HAP-1 (cell line): ENCODE measurements at regions not wholly inside any gene's neighbourhood (a gene's known extent, or its start where the extent isn't known, plus 50 kb on each side); places are given as distances from the start of the nearest gene placed in this dataset.

Source experiments
- DNase-seq, 2 experiments: peaks; one replicate each; pipeline ENCODE4 v3.0.0-alpha.2; 2016 to 2020; ENCODE audit warnings: low spot score in 2 of 2
- H3K27me3 ChIP-seq: fragments of 250-450 bp; sonication (Bioruptor Pico); 2 replicates; pipeline ENCODE4 v1.5.1; 2020; ENCODE audit warnings: low read depth, mild to moderate bottlenecking, moderate library complexity
- H3K36me3 ChIP-seq: fragments of 250-450 bp; sonication (Bioruptor Pico); replicated peaks from 2 replicates; pipeline ENCODE4 v1.5.1; 2020; ENCODE audit warnings: mild to moderate bottlenecking
- H3K4me1 ChIP-seq: fragments of 250-450 bp; sonication (Bioruptor Pico); 2 replicates; pipeline ENCODE4 v1.5.1; 2020; ENCODE audit warnings: mild to moderate bottlenecking
- H3K4me3 ChIP-seq: fragments of 250-450 bp; sonication (Bioruptor Pico); 2 replicates; pipeline ENCODE4 v1.5.1; 2020; ENCODE audit warnings: mild to moderate bottlenecking, moderate library complexity
- H3K9me3 ChIP-seq: fragments of 250-450 bp; sonication (Bioruptor Pico); 2 replicates; pipeline ENCODE4 v1.5.1; 2020; ENCODE audit warnings: mild to moderate bottlenecking, moderate library complexity
- in situ Hi-C: fragments of 300-500 bp; cut with MboI; formaldehyde crosslinking; loops from 3 replicates; pipeline ENCODE4 v1.14.3; 2020; ENCODE audit warnings: low sequenced_read_pairs, inconsistent platforms, mixed read lengths

GRCh38 chr11:110960167-110960566, 247.9 kb upstream of the ARHGAP20 start:
- DNase-seq, result no peak
- no peaks in the 10 kb centered on the region for H3K9me3 ChIP-seq
- in situ Hi-C loops, result no loop called here
- no peaks in the 10 kb centered on the region for H3K4me1 ChIP-seq
- no peak overlapping the region for H3K4me3 ChIP-seq
- H3K36me3 ChIP-seq, result no peaks in the 10 kb centered on the region
- H3K27me3 ChIP-seq, result peaks cover 5% of the 10 kb centered on the region; the same call in 1 of the 2 replicates

- Histone ChIP-seq H3K27me3 (peaks cover 5% of the 10 kb centered on the region; the same call in 1 of the 2 replicates), H3K4me1 (no peaks in the 10 kb centered on the region), H3K9me3 (no peaks in the 10 kb centered on the region), H3K4me3 (no peak overlapping the region), H3K36me3 (no peaks in the 10 kb centered on the region)
- in situ Hi-C loops, result no loop called here
- no peak for DNase-seq
These were observed 246.0 kb upstream of the ARHGAP20 start for GRCh38 chr11:110958216-110958615.

GRCh38 chr11:110955776-110956175, 243.5 kb upstream of the ARHGAP20 start:
- Histone ChIP-seq H3K9me3 (no peaks in the 10 kb centered on the region), H3K36me3 (no peaks in the 10 kb centered on the region; the same call in 1 of the 2 replicates), H3K4me1 (no peaks in the 10 kb centered on the region), H3K4me3 (no peak overlapping the region), H3K27me3 (peaks cover 5% of the 10 kb centered on the region; the same call in 1 of the 2 replicates)
- DNase-seq, result no peak
- in situ Hi-C loops, result no loop called here

- no peaks in the 10 kb centered on the region; the same call in 1 of the 2 replicates for H3K36me3 ChIP-seq
- no peaks in the 10 kb centered on the region for H3K9me3 ChIP-seq
- no peaks in the 10 kb centered on the region for H3K4me1 ChIP-seq
- in situ Hi-C loops, result no loop called here
- H3K27me3 ChIP-seq, result no peaks in the 10 kb centered on the region
- DNase-seq, result no peak
- no peak overlapping the region for H3K4me3 ChIP-seq
These were observed 239.8 kb upstream of the ARHGAP20 start for GRCh38 chr11:110951950-110952503.

- no peak for DNase-seq
- in situ Hi-C loops, result no loop called here
- Histone ChIP-seq H3K36me3 (no peaks in the 10 kb centered on the region; the same call in 1 of the 2 replicates), H3K9me3 (no peaks in the 10 kb centered on the region), H3K27me3 (no peaks in the 10 kb centered on the region), H3K4me3 (no peak overlapping the region), H3K4me1 (no peaks in the 10 kb centered on the region)
These were observed 239.1 kb upstream of the ARHGAP20 start for GRCh38 chr11:110951037-110951949.

GRCh38 chr11:110948112-110948511, 235.9 kb upstream of the ARHGAP20 start:
- in situ Hi-C loops, result no loop called here
- no peaks in the 10 kb centered on the region for H3K4me1 ChIP-seq
- no peaks in the 10 kb centered on the region for H3K27me3 ChIP-seq
- H3K36me3 ChIP-seq, result no peaks in the 10 kb centered on the region; the same call in 1 of the 2 replicates
- no peak overlapping the region for H3K4me3 ChIP-seq
- DNase-seq, result no peak
- no peaks in the 10 kb centered on the region for H3K9me3 ChIP-seq

- no peaks in the 10 kb centered on the region for H3K4me1 ChIP-seq
- H3K4me3 ChIP-seq, result no peak overlapping the region
- H3K36me3 ChIP-seq, result no peaks in the 10 kb centered on the region; the same call in 1 of the 2 replicates
- in situ Hi-C loops, result no loop called here
- no peak for DNase-seq
- no peaks in the 10 kb centered on the region for H3K9me3 ChIP-seq
- no peaks in the 10 kb centered on the region for H3K27me3 ChIP-seq
These were observed 234.9 kb upstream of the ARHGAP20 start for GRCh38 chr11:110947096-110947495.

GRCh38 chr11:110939471-110939870, 227.2 kb upstream of the ARHGAP20 start:
- no peak overlapping the region for H3K4me3 ChIP-seq
- no peaks in the 10 kb centered on the region for H3K4me1 ChIP-seq
- H3K27me3 ChIP-seq, result no peaks in the 10 kb centered on the region
- in situ Hi-C loops, result no loop called here
- no peaks in the 10 kb centered on the region for H3K36me3 ChIP-seq
- no peak for DNase-seq
- H3K9me3 ChIP-seq, result no peaks in the 10 kb centered on the region

GRCh38 chr11:110935018-110935640, 222.9 kb upstream of the ARHGAP20 start:
- in situ Hi-C loops, result no loop called here
- DNase-seq, result no peak
- H3K9me3 ChIP-seq, result no peaks in the 10 kb centered on the region
- H3K36me3 ChIP-seq, result no peaks in the 10 kb centered on the region
- no peaks in the 10 kb centered on the region for H3K27me3 ChIP-seq
- no peaks in the 10 kb centered on the region for H3K4me1 ChIP-seq
- no peak overlapping the region for H3K4me3 ChIP-seq

GRCh38 chr11:110929129-110929528, 216.9 kb upstream of the ARHGAP20 start:
- Histone ChIP-seq H3K36me3 (no peaks in the 10 kb centered on the region), H3K4me3 (no peak overlapping the region), H3K4me1 (no peaks in the 10 kb centered on the region), H3K27me3 (no peaks in the 10 kb centered on the region), H3K9me3 (no peaks in the 10 kb centered on the region)
- in situ Hi-C loops, result no loop called here
- no peak for DNase-seq

GRCh38 chr11:110928391-110928790, 216.2 kb upstream of the ARHGAP20 start:
- H3K4me3 ChIP-seq, result no peak overlapping the region
- in situ Hi-C loops, result no loop called here
- no peak for DNase-seq
- H3K9me3 ChIP-seq, result no peaks in the 10 kb centered on the region
- H3K27me3 ChIP-seq, result no peaks in the 10 kb centered on the region
- no peaks in the 10 kb centered on the region for H3K36me3 ChIP-seq
- no peaks in the 10 kb centered on the region for H3K4me1 ChIP-seq

- H3K4me3 ChIP-seq, result no peak overlapping the region
- no peaks in the 10 kb centered on the region for H3K4me1 ChIP-seq
- H3K9me3 ChIP-seq, result no peaks in the 10 kb centered on the region
- in situ Hi-C loops, result no loop called here
- no peak for DNase-seq
- H3K27me3 ChIP-seq, result no peaks in the 10 kb centered on the region
- no peaks in the 10 kb centered on the region for H3K36me3 ChIP-seq
These were observed 209.7 kb upstream of the ARHGAP20 start for GRCh38 chr11:110921742-110922521.

GRCh38 chr11:110919241-110919922, 207.1 kb upstream of the ARHGAP20 start:
- DNase-seq, result no peak
- in situ Hi-C loops, result no loop called here
- Histone ChIP-seq H3K36me3 (no peaks in the 10 kb centered on the region), H3K9me3 (no peaks in the 10 kb centered on the region), H3K27me3 (no peaks in the 10 kb centered on the region), H3K4me1 (no peaks in the 10 kb centered on the region), H3K4me3 (no peak overlapping the region)
